H1 (cell line): ENCODE measurements at regions not wholly inside any gene's neighbourhood (a gene's known extent, or its start where the extent isn't known, plus 50 kb on each side); places are given as distances from the start of the nearest gene placed in this dataset.

ENCODE experiments used
- CTCF ChIA-PET: fragments of 300-600 bp; sonication (Branson Sonifier 250); formaldehyde crosslinking; loops from one replicate; lab custom pipeline; 2021; ENCODE audit not compliant: partially characterized antibody; lab: Charles Lee
- POLR2A ChIA-PET: fragments of 300-600 bp; sonication (Branson Sonifier 250); formaldehyde crosslinking; loops from one replicate; lab custom pipeline; 2021; ENCODE audit warnings: inconsistent platforms; ENCODE audit not compliant: partially characterized antibody; lab: Charles Lee
- DNase-seq, 2 experiments: peaks; one replicate each; pipeline versions ENCODE4 v3.0.0 to v3.0.0-alpha.2; 2010 to 2022; ENCODE audit warnings: low spot score in 2 of 2, low read depth in 1 of 2, mixed read lengths in 1 of 2
- FAIRE-seq: peaks from 2 replicates; lab custom pipeline; 2011; peaks lifted over from hg19 to GRCh38; lab: Jason Lieb, UNC
- H2AFZ ChIP-seq: 2 replicates; pipeline ENCODE4 v1.8.1; 2012; ENCODE audit warnings: low read length, inconsistent platforms
- H2AK5ac ChIP-seq: 2 replicates; pipeline ENCODE4 v1.6.1; 2013; ENCODE audit warnings: low read depth, low read length
- H2BK120ac ChIP-seq: replicated peaks from 2 replicates; pipeline ENCODE3; 2013; ENCODE audit warnings: low read depth, low read length, inconsistent platforms
- H2BK12ac ChIP-seq: 2 replicates; pipeline ENCODE4 v1.6.1; 2013; ENCODE audit warnings: low read depth, low read length
- H2BK15ac ChIP-seq: 2 replicates; pipeline ENCODE4 v1.6.1; 2013; ENCODE audit warnings: low read length
- H2BK20ac ChIP-seq: 2 replicates; pipeline ENCODE4 v1.6.1; 2013; ENCODE audit warnings: low read length
- H2BK5ac ChIP-seq: 2 replicates; pipeline ENCODE4 v1.6.1; 2013; ENCODE audit warnings: low read depth, low read length
- H3K14ac ChIP-seq: 2 replicates; pipeline ENCODE4 v1.6.1; 2013; ENCODE audit warnings: inconsistent platforms; ENCODE audit not compliant: insufficient read length
- H3K18ac ChIP-seq: 2 replicates; pipeline ENCODE4 v1.6.1; 2013; ENCODE audit warnings: low read length; ENCODE audit errors: extremely low read depth
- H3K23ac ChIP-seq: 2 replicates; pipeline ENCODE4 v1.6.1; 2013; ENCODE audit warnings: inconsistent platforms; ENCODE audit not compliant: insufficient read length
- H3K23me2 ChIP-seq: 2 replicates; pipeline ENCODE4 v1.6.1; 2013; ENCODE audit warnings: low read depth, low read length
- H3K27ac ChIP-seq: 2 replicates; pipeline ENCODE4 v1.6.1; 2011; ENCODE audit warnings: low read depth, low read length, inconsistent platforms
- H3K27me3 ChIP-seq, 4 experiments: replicated peaks in 1 of 4; 1 replicate in 1 of 4; 2 replicates in 3 of 4; pipeline versions ENCODE4 v1.6.1 to v1.8.1; 2011 to 2013; ENCODE audit warnings: low read length in 3 of 4, mild to moderate bottlenecking in 3 of 4, inconsistent platforms in 2 of 4, mixed read lengths in 2 of 4, moderate library complexity in 1 of 4; ENCODE audit not compliant: control insufficient read depth in 3 of 4, insufficient read depth in 3 of 4; ENCODE audit errors: extremely low read depth in 1 of 4
- H3K36me3 ChIP-seq, 4 experiments: 2 replicates each; pipeline versions ENCODE4 v1.6.1 to v1.8.1; 2011 to 2013; ENCODE audit warnings: mild to moderate bottlenecking in 4 of 4, low read length in 3 of 4, moderate library complexity in 2 of 4, control low read depth in 1 of 4, inconsistent platforms in 1 of 4; ENCODE audit not compliant: insufficient read depth in 4 of 4, control insufficient read depth in 2 of 4
- H3K4ac ChIP-seq: replicated peaks from 2 replicates; pipeline ENCODE3; 2013; ENCODE audit warnings: low read length, low read depth, mixed read lengths, inconsistent platforms; ENCODE audit not compliant: insufficient read length
- H3K4me1 ChIP-seq, 4 experiments: replicated peaks in 1 of 4; 1 replicate in 1 of 4; 2 replicates in 3 of 4; pipeline versions ENCODE4 v1.6.1 to v1.8.1; 2011 to 2013; ENCODE audit warnings: low read length in 3 of 4, inconsistent platforms in 2 of 4, mixed read lengths in 1 of 4; ENCODE audit not compliant: insufficient read depth in 4 of 4, control insufficient read depth in 3 of 4
- H3K4me2 ChIP-seq, 2 experiments: 2 replicates each; pipeline versions ENCODE4 v1.6.1 to v1.8.1; 2011 to 2013; ENCODE audit warnings: low read depth in 2 of 2, low read length in 2 of 2, control low read depth in 1 of 2, inconsistent platforms in 1 of 2, mild to moderate bottlenecking in 1 of 2; ENCODE audit not compliant: insufficient read depth in 1 of 2
- H3K4me3 ChIP-seq, 4 experiments: fragments of 200-600, 300-600 bp in 1 of 4; sonication (generic), shearing (Covaris generic), sonication (Bioruptor Twin) in 1 of 4; 2 replicates each; pipeline versions ENCODE4 v1.5.1 to v1.8.1; 2011 to 2016; ENCODE audit warnings: low read length in 4 of 4, low read depth in 3 of 4, control low read depth in 2 of 4, inconsistent platforms in 2 of 4, mild to moderate bottlenecking in 2 of 4, mixed read lengths in 1 of 4, moderate library complexity in 1 of 4; ENCODE audit not compliant: insufficient read depth in 2 of 4; ENCODE audit errors: extremely low read depth in 1 of 4
- H3K56ac ChIP-seq: replicated peaks from 2 replicates; pipeline ENCODE3; 2013; ENCODE audit warnings: low read depth, mild to moderate bottlenecking, mixed read lengths, low read length, inconsistent platforms; ENCODE audit not compliant: insufficient read length
- H3K79me1 ChIP-seq: 2 replicates; pipeline ENCODE4 v1.6.1; 2013; ENCODE audit warnings: low read depth, low read length, control low read depth
- H3K79me2 ChIP-seq, 2 experiments: 2 replicates each; pipeline versions ENCODE4 v1.6.1 to v1.8.1; 2012 to 2013; ENCODE audit warnings: low read length in 2 of 2, mild to moderate bottlenecking in 2 of 2, inconsistent platforms in 1 of 2; ENCODE audit not compliant: insufficient read depth in 2 of 2, control insufficient read depth in 1 of 2
- H3K9ac ChIP-seq, 4 experiments: replicated peaks in 1 of 4; 1 replicate in 1 of 4; 2 replicates in 3 of 4; pipeline versions ENCODE4 v1.6.1 to v1.8.1; 2011 to 2013; ENCODE audit warnings: low read depth in 3 of 4, low read length in 3 of 4, control low read depth in 2 of 4, mild to moderate bottlenecking in 2 of 4, moderate library complexity in 2 of 4, inconsistent platforms in 1 of 4; ENCODE audit errors: extremely low read depth in 1 of 4
- H3K9me3 ChIP-seq, 2 experiments: 2 replicates each; pipeline versions ENCODE4 v1.6.1 to v1.8.1; 2012 to 2013; ENCODE audit warnings: mild to moderate bottlenecking in 2 of 2, moderate library complexity in 2 of 2, control low read depth in 1 of 2, inconsistent platforms in 1 of 2, low read depth in 1 of 2, low read length in 1 of 2, mixed read lengths in 1 of 2; ENCODE audit not compliant: insufficient read depth in 2 of 2
- H4K20me1 ChIP-seq, 2 experiments: replicated peaks in 1 of 2; 2 replicates each; pipeline versions ENCODE3 to v1.8.1; 2011 to 2013; ENCODE audit warnings: inconsistent platforms in 2 of 2, low read length in 2 of 2, mild to moderate bottlenecking in 1 of 2; ENCODE audit not compliant: insufficient read depth in 2 of 2, control insufficient read depth in 1 of 2
- H4K5ac ChIP-seq: 2 replicates; pipeline ENCODE4 v1.6.1; 2013; ENCODE audit warnings: low read length, low read depth, mixed read lengths, inconsistent platforms; ENCODE audit not compliant: insufficient read length
- H4K8ac ChIP-seq: 2 replicates; pipeline ENCODE4 v1.8.0; 2013; ENCODE audit warnings: mild to moderate bottlenecking, moderate library complexity, low read length, inconsistent platforms; ENCODE audit not compliant: insufficient read depth; ENCODE audit errors: extremely low read depth
- H4K91ac ChIP-seq: replicated peaks from 2 replicates; pipeline ENCODE3; 2013; ENCODE audit warnings: low read length, mixed read lengths, inconsistent platforms; ENCODE audit not compliant: insufficient read length
- ATF3 ChIP-seq: IDR thresholded peaks from 2 replicates; pipeline ENCODE4 v1.6.1; 2011; ENCODE audit warnings: low read depth, mild to moderate bottlenecking, low read length; ENCODE audit not compliant: insufficient read depth
- BRCA1 ChIP-seq: IDR thresholded peaks from 2 replicates; pipeline ENCODE4 v1.6.1; 2012; ENCODE audit warnings: low read depth, low read length, improper control_type of control experiment
- CBX8 ChIP-seq: fragments of 300-800, 300-1000 bp; sonication (generic); IDR thresholded peaks from 2 replicates; pipeline ENCODE4 v1.7.1; 2016; ENCODE audit warnings: low read depth, low read length, borderline replicate concordance
- CHD1 ChIP-seq: IDR thresholded peaks from 2 replicates; pipeline ENCODE4 v1.6.1; 2012; ENCODE audit warnings: low read depth, low read length, improper control_type of control experiment
- CREB1 ChIP-seq: IDR thresholded peaks from 2 replicates; pipeline ENCODE4 v1.6.1; 2012; ENCODE audit warnings: inconsistent platforms
- EZH2 ChIP-seq: fragments of 200-600 bp; sonication (generic); IDR thresholded peaks from 2 replicates; pipeline ENCODE4 v1.7.1; 2012; ENCODE audit warnings: low read depth, mild to moderate bottlenecking, moderate library complexity, low read length, inconsistent platforms; ENCODE audit not compliant: severe bottlenecking
- HDAC6 ChIP-seq: IDR thresholded peaks from one replicate; pipeline ENCODE4 v1.7.1; 2012; ENCODE audit warnings: low read depth, mild to moderate bottlenecking, inconsistent platforms, low read length, moderate library complexity
- KDM1A ChIP-seq: fragments of 200-600, 300-600 bp; sonication (generic); IDR thresholded peaks from 2 replicates; pipeline ENCODE4 v1.7.1; 2016; ENCODE audit warnings: mild to moderate bottlenecking, low read length, borderline replicate concordance
- MAFK ChIP-seq: IDR thresholded peaks from 2 replicates; pipeline ENCODE4 v1.6.1; 2012; ENCODE audit warnings: low read depth, mild to moderate bottlenecking, improper control_type of control experiment, low read length
- NRF1 ChIP-seq: IDR thresholded peaks from 2 replicates; pipeline ENCODE4 v1.6.1; 2011; ENCODE audit warnings: mild to moderate bottlenecking, low read depth, low read length, improper control_type of control experiment
- POLR2A ChIP-seq, 2 experiments: IDR thresholded peaks; 1 replicate in 1 of 2; 2 replicates in 1 of 2; pipeline ENCODE4 v1.6.1; 2011; ENCODE audit warnings: low read depth in 2 of 2, low read length in 2 of 2, mild to moderate bottlenecking in 2 of 2; ENCODE audit errors: control extremely low read depth in 1 of 2
- RNF2 ChIP-seq: fragments of 200-900, 300-1000 bp; sonication (generic); IDR thresholded peaks from 2 replicates; pipeline ENCODE4 v1.7.1; 2016; ENCODE audit warnings: borderline replicate concordance, low read depth, mild to moderate bottlenecking, antibody characterized with exemption, low read length; ENCODE audit not compliant: poor library complexity, severe bottlenecking; ENCODE audit errors: missing control alignments
- SIRT6 ChIP-seq: IDR thresholded peaks from one replicate; pipeline ENCODE4 v1.7.1; 2012; ENCODE audit warnings: low read length, inconsistent platforms
- SP2 ChIP-seq: IDR thresholded peaks from 2 replicates; pipeline ENCODE4 v1.6.1; 2012; ENCODE audit warnings: mild to moderate bottlenecking, low read length, inconsistent platforms
- SRF ChIP-seq: IDR thresholded peaks from 2 replicates; pipeline ENCODE4 v1.6.1; 2011; ENCODE audit warnings: mild to moderate bottlenecking, low read depth, low read length, moderate library complexity
- TBP ChIP-seq: IDR thresholded peaks from 2 replicates; pipeline ENCODE4 v1.6.1; 2011; ENCODE audit warnings: low read depth, low read length, improper control_type of control experiment
- TCF12 ChIP-seq: IDR thresholded peaks from 2 replicates; pipeline ENCODE4 v1.6.1; 2011; ENCODE audit warnings: low read depth, mild to moderate bottlenecking, low read length

GRCh38 chr2:221167561-221167960 is 404.5 kb downstream of the EPHA4 start:
- H2BK20ac ChIP-seq = no peak overlapping the region
- H3K79me1 ChIP-seq = no peaks in the 10 kb centered on the region
- ChIA-PET POLR2A (no interaction called here), CTCF (interaction anchor here (1.3 kb wide), 1 partner anchor 9 kb away, joined by 3 read pairs; no protein-coding TSS in a partner anchor)
- H2AK5ac ChIP-seq = no peak overlapping the region
- peaks cover 0 to 3% of the 10 kb centered on the region in 2 experiments; a peak in 1 of 4 replicates for H3K9me3 ChIP-seq
- H3K27ac ChIP-seq = no peak overlapping the region
- TF ChIP-seq CREB1 = no peak
- no peak for TF ChIP-seq KDM1A
- no peak for TF ChIP-seq POLR2A (IDR thresholded peaks at IDR 0.05; ENCODE audit: control extremely low read depth in 1 of 2, low read depth in 2 of 2, low read length in 2 of 2)
- no peak for TF ChIP-seq TBP
- TF ChIP-seq CBX8 = no peak
- no peak for TF ChIP-seq RNF2
- TF ChIP-seq TCF12 = no peak
- TF ChIP-seq NRF1 = no peak
- TF ChIP-seq CHD1 = no peak
- TF ChIP-seq HDAC6 = no peak
- TF ChIP-seq EZH2 = no peak
- TF ChIP-seq ATF3 = no peak
- TF ChIP-seq SRF = no peak
- TF ChIP-seq SP2 = no peak
- no peak for TF ChIP-seq SIRT6
- TF ChIP-seq MAFK = no peak
- TF ChIP-seq BRCA1 = no peak
- no peaks in the 10 kb centered on the region for H3K79me2 ChIP-seq
- no peak overlapping the region for H3K23ac ChIP-seq
- H4K8ac ChIP-seq = no peak overlapping the region
- H4K5ac ChIP-seq = no peak overlapping the region
- no peaks in the 10 kb centered on the region for H3K4me1 ChIP-seq
- no peak overlapping the region for H3K4me3 ChIP-seq
- no peak overlapping the region for H3K18ac ChIP-seq
- no peak overlapping the region for H2AFZ ChIP-seq
- FAIRE-seq = no peak
- H3K27me3 ChIP-seq = no peaks in the 10 kb centered on the region
- no peak overlapping the region for H3K56ac ChIP-seq
- H4K91ac ChIP-seq = no peak overlapping the region
- DNase-seq = no peak
- no peak overlapping the region for H2BK120ac ChIP-seq
- H3K4ac ChIP-seq = no peak overlapping the region
- H3K23me2 ChIP-seq = no peaks in the 10 kb centered on the region
- H2BK12ac ChIP-seq = no peak overlapping the region
- H3K4me2 ChIP-seq = no peak overlapping the region
- H2BK5ac ChIP-seq = no peak overlapping the region
- no peaks in the 10 kb centered on the region for H4K20me1 ChIP-seq
- no peak overlapping the region for H3K9ac ChIP-seq
- H3K14ac ChIP-seq = no peak overlapping the region
- no peak overlapping the region for H2BK15ac ChIP-seq
- no peaks in the 10 kb centered on the region for H3K36me3 ChIP-seq
